Pancreas (tissue), 10 donors: ENCODE measurements at regions not wholly inside any gene's neighbourhood (a gene's known extent, or its start where the extent isn't known, plus 50 kb on each side); places are given as distances from the start of the nearest gene placed in this dataset.

Source experiments
- ATAC-seq, 4 donors: fragments of 200-7000 bp; cut with Tn5 transposase; one replicate each; pipeline versions ENCODE4 v1.8.0 to v1.9.1; 2020; ENCODE audit warnings: mild to moderate bottlenecking in 4 of 4, moderate library complexity in 4 of 4
- DNase-seq, 6 donors: peaks; one replicate each; pipeline ENCODE4 v3.0.0-alpha.2; 2020
- FAIRE-seq: peaks from 2 replicates; lab custom pipeline; 2012; peaks lifted over from hg19 to GRCh38; lab: Jason Lieb, UNC
- H3K27ac ChIP-seq, 4 donors: fragments of 200-600 bp; sonication (generic); 1 replicate in 3 of 4; 2 replicates in 1 of 4; pipeline versions ENCODE4 v1.5.0 to v1.8.0; 2020
- H3K27me3 ChIP-seq, 4 donors: fragments of 200-600 bp; one replicate each; pipeline ENCODE4 v1.8.0; 2021
- H3K36me3 ChIP-seq, 3 donors: fragments of 200-600 bp; sonication (generic) in 1 of 3; one replicate each; pipeline versions ENCODE4 v1.5.0 to v1.8.0; 2020 to 2021
- H3K4me1 ChIP-seq, 3 donors: fragments of 200-600 bp; one replicate each; pipeline ENCODE4 v1.8.0; 2021
- H3K4me3 ChIP-seq, 4 donors: fragments of 200-600 bp; sonication (generic) in 2 of 4; one replicate each; pipeline versions ENCODE4 v1.5.0 to v1.8.0; 2020 to 2021
- H3K9me3 ChIP-seq, 4 donors: fragments of 200-600 bp; one replicate each; pipeline ENCODE4 v1.8.0; 2021
- CTCF ChIP-seq, 4 donors: fragments of 200-600 bp; sonication (generic) in 3 of 4; IDR thresholded peaks; one replicate each; pipeline versions ENCODE4 v1.5.0 to v1.8.0; 2021; ENCODE audit warnings: antibody characterized with exemption in 4 of 4
- WGBS, 2 donors: extraction: QIAGEN DNeasy Blood & Tissue Kit; methylation state at CpG; one replicate each; pipeline ENCODE4 v1.1.7; 2013; 5-methylcytosine and 5-hydroxymethylcytosine counted together
- intact Hi-C, 3 donors: fragments of 100-400 bp; cut with DNase I; formaldehyde crosslinking; loops; one replicate each; pipeline versions ENCODE4 v1.11.1 to v1.14.2; 2022
- donor health status: healthy with polysubstance abuse.
- donor health status: DM: no; HTN: no; CAD: no; lungs with moderate emphysema.
- donor health status: DM: no; HTN: no; CAD: no.
- donor health status: control.
- donor health status: control.
- donor health status: Bipolar disorder and iron deficiency.
- donor health status: DM: yes; HTN: yes; CAD: no.
- donor health status: DM: no; HTN: no; CAD: no.
- donor health status: DM: no; HTN: no; CAD: no.
- donor health status: DM: yes; HTN: yes; CAD: no.

GRCh38 chr2:175557810-175558377 lies 376.4 kb upstream of the ATP5MC3 start:
- no peaks in the 10 kb centered on the region for H3K9me3 ChIP-seq
- peaks cover 0 to 2% (median 0%) of the 10 kb centered on the region in 4 donors for H3K27me3 ChIP-seq
- intact Hi-C loops, result no loop called here
- H3K4me1 ChIP-seq, result no peaks in the 10 kb centered on the region
- no peaks in the 10 kb centered on the region for H3K36me3 ChIP-seq
- H3K4me3 ChIP-seq, result no peak overlapping the region
- no peak overlapping the region for H3K27ac ChIP-seq
- ATAC-seq, result no peak
- no peak for DNase-seq
- FAIRE-seq, result no peak
- no peak for TF ChIP-seq CTCF (IDR thresholded peaks at IDR 0.05)
- 54 to 64% methylated on average over 6 of the region's 6 CpGs for WGBS, 2 donors

DNA sequence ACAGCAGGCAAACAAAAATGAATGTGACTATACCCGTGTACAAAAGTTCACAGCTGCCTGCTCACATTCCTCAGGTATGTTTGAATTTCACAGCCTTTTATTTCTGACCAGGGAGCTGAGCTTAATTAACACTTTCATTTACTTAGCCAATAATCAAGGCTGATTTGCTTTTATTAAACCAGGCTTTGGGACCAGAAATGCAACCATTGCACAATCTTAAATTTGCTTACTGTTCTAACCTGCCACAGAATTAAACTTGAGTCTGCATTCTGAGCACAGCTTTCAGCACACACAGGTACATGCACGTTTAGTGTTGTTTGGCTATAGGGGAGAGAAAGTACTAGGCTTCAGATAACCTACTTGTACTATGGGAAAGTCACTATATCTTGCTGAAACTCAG lies 372.4 kb upstream of the ATP5MC3 start:
- DNase-seq, result no peak
- Histone ChIP-seq H3K9me3 (no peaks in the 10 kb centered on the region), H3K27me3 (no peaks in the 10 kb centered on the region), H3K4me3 (no peak overlapping the region), H3K36me3 (no peaks in the 10 kb centered on the region), H3K27ac (no peak overlapping the region), H3K4me1 (no peaks in the 10 kb centered on the region)
- intact Hi-C loops, result no loop called here
- no peak for ATAC-seq
- FAIRE-seq, result no peak
- WGBS, 2 donors, result 9 to 13% methylated on average over 2 of the region's 2 CpGs
- no peak for TF ChIP-seq CTCF (IDR thresholded peaks at IDR 0.05)

- H3K36me3 ChIP-seq, result no peaks in the 10 kb centered on the region
- no peak for TF ChIP-seq CTCF (IDR thresholded peaks at IDR 0.05)
- FAIRE-seq (no peak), DNase-seq (no peak), ATAC-seq (peak in 1 of 4 donors; percentile 50)
- H3K27ac ChIP-seq, result no peak overlapping the region
- H3K9me3 ChIP-seq, result no peaks in the 10 kb centered on the region
- no peaks in the 10 kb centered on the region for H3K4me1 ChIP-seq
- H3K4me3 ChIP-seq, result no peak overlapping the region
- intact Hi-C loops, result no loop called here
- 13 to 20% methylated on average over 1 of the region's 1 CpG for WGBS, 2 donors
- no peaks in the 10 kb centered on the region for H3K27me3 ChIP-seq
Measured at GRCh38 chr2:175552902-175553301, 371.4 kb upstream of the ATP5MC3 start.

DNA sequence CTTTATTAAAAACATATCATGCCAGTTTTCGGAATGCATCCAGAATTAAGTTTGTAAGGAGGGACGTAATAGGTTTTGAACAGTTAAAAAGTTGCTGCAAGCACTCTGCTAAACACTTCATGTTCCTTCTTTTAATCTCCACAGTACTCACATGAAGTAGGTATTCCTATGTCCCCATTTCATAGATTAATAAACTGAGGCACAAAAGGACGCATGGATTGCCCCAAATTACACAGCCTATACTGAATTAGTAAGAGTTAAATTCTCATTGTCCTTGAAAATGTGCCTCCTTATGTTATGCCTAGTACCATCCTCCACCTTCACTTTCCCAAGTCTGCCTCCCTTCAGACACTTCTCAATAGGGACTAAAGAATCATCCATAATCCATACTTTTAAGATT lies 358.9 kb upstream of the ATP5MC3 start:
- Histone ChIP-seq H3K27me3 (no peaks in the 10 kb centered on the region), H3K27ac (no peak overlapping the region), H3K36me3 (no peaks in the 10 kb centered on the region), H3K4me1 (no peaks in the 10 kb centered on the region), H3K9me3 (no peaks in the 10 kb centered on the region), H3K4me3 (no peak overlapping the region)
- no peak for ATAC-seq
- intact Hi-C loops, result no loop called here
- no peak for FAIRE-seq
- 67 to 82% methylated on average over 3 of the region's 3 CpGs for WGBS, 2 donors
- no peak for DNase-seq
- TF ChIP-seq CTCF (IDR thresholded peaks at IDR 0.05), result no peak

DNA sequence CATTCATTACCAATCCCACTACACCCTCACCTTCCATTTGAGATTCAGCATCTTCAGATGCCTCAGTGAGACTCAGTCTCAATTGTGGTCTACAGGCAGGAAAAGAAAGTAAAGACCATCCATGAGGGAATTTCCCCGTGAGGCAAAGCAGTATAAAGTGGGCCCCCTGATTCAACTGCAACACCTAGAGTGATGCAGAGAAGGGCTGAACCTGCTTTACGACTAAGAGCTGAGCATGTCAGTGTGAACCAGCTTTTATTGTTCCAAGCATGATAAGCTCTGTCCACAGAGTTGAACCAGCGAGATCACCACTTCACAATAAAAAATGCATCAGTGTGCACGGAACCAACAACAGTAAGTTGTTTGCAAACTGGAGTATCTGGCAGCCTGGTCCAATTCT lies 357.6 kb upstream of the ATP5MC3 start:
- FAIRE-seq, result no peak
- no peak for ATAC-seq
- intact Hi-C loops, result no loop called here
- Histone ChIP-seq H3K4me3 (no peak overlapping the region), H3K27me3 (no peaks in the 10 kb centered on the region), H3K4me1 (no peaks in the 10 kb centered on the region), H3K27ac (no peak overlapping the region), H3K9me3 (no peaks in the 10 kb centered on the region), H3K36me3 (no peaks in the 10 kb centered on the region)
- WGBS, 2 donors, result 45 to 49% methylated on average over 4 of the region's 4 CpGs
- TF ChIP-seq CTCF (IDR thresholded peaks at IDR 0.05), result no peak
- no peak for DNase-seq
